ENCODE measurements at regions not wholly inside any gene's neighbourhood (a gene's known extent, or its start where the extent isn't known, plus 50 kb on each side); places are given as distances from the start of the nearest gene placed in this dataset.

DNA sequence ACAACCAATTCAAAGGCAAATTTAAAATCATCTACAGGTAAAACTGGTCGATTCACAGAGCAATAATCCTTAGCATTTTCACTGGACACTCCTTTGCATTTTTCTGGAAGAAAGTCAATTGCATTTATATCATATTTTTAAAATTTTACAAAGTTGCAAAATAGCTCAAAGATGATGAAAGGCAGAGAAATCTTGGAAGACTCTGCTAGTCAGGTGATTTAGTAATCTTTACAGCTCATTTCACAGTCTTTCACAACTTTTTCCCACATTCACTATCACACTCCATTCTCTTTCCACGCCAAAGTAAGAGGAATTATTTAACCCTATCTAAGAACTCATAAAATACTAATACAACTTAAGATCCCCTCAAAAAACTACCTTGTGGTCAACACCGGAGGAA is 1063.8 kb downstream of the EFNB2 start:
- Histone ChIP-seq H3K79me2 (ENCODE audit: insufficient read depth, low read length) (no peaks in the 10 kb centered on the region), H3K9me2 (ENCODE audit: low read depth, low read length) (no peaks in the 10 kb centered on the region), H3K9me3 (ENCODE audit: low read length) (no peaks in the 10 kb centered on the region), H3K27me3 (ENCODE audit: insufficient read depth, low read length) (no peaks in the 10 kb centered on the region), H4K20me1 (ENCODE audit: insufficient read depth, low read length) (no peaks in the 10 kb centered on the region), H3K9ac (ENCODE audit: low read length) (no peak overlapping the region), H3K4me1 (ENCODE audit: insufficient read depth, low read length, severe bottlenecking) (no peaks in the 10 kb centered on the region), H3F3A (ENCODE audit: insufficient read depth, low read length) (no peaks in the 10 kb centered on the region), H3K36me3 (ENCODE audit: insufficient read depth, low read length) (no peaks in the 10 kb centered on the region), H2AFZ (ENCODE audit: low read length) (no peak overlapping the region), H3K4me2 (ENCODE audit: low read length) (no peak overlapping the region), H3K4me3 (ENCODE audit: low read depth, low read length, poor library complexity, severe bottlenecking) (no peak overlapping the region), H3K27ac (ENCODE audit: low read depth, low read length, poor library complexity, severe bottlenecking) (no peak overlapping the region)
- no peak for TF ChIP-seq EZH2 (IDR thresholded peaks at IDR 0.05; ENCODE audit: borderline replicate concordance, low read length)
- TF ChIP-seq, protein P1, sequence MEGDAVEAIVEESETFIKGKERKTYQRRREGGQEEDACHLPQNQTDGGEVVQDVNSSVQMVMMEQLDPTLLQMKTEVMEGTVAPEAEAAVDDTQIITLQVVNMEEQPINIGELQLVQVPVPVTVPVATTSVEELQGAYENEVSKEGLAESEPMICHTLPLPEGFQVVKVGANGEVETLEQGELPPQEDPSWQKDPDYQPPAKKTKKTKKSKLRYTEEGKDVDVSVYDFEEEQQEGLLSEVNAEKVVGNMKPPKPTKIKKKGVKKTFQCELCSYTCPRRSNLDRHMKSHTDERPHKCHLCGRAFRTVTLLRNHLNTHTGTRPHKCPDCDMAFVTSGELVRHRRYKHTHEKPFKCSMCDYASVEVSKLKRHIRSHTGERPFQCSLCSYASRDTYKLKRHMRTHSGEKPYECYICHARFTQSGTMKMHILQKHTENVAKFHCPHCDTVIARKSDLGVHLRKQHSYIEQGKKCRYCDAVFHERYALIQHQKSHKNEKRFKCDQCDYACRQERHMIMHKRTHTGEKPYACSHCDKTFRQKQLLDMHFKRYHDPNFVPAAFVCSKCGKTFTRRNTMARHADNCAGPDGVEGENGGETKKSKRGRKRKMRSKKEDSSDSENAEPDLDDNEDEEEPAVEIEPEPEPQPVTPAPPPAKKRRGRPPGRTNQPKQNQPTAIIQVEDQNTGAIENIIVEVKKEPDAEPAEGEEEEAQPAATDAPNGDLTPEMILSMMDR (IDR thresholded peaks at IDR 0.05; ENCODE audit: low read length) = no peak

DNA sequence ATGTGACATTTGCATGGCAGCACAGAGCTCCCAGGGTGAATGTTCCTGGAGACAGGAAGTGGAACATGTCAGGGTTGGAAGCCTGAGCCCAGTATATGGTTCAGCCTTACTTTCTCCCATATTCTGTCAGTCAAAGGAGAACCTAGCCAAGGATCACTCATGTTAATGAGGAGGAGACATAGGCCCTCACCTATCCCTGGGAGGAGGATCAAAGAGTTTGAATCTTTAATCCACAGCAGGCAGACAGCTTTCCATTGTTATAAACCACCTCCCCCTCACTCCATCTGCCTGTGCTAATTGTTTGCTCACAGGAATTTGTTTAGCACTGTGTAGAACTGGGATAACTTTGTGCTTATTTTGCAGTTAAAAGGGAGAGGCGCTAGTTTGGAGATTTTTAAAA is 1069.1 kb downstream of the EFNB2 start:
- H3K9me2 ChIP-seq (ENCODE audit: low read depth, low read length) = no peaks in the 10 kb centered on the region
- no peak overlapping the region for H3K4me3 ChIP-seq (ENCODE audit: low read depth, low read length, poor library complexity, severe bottlenecking)
- H3F3A ChIP-seq (ENCODE audit: insufficient read depth, low read length) = no peaks in the 10 kb centered on the region
- no peaks in the 10 kb centered on the region for H3K79me2 ChIP-seq (ENCODE audit: insufficient read depth, low read length)
- no peaks in the 10 kb centered on the region for H4K20me1 ChIP-seq (ENCODE audit: insufficient read depth, low read length)
- H3K4me1 ChIP-seq (ENCODE audit: insufficient read depth, low read length, severe bottlenecking) = no peaks in the 10 kb centered on the region
- H3K9ac ChIP-seq (ENCODE audit: low read length) = no peak overlapping the region
- H3K27me3 ChIP-seq (ENCODE audit: insufficient read depth, low read length) = no peaks in the 10 kb centered on the region
- no peaks in the 10 kb centered on the region for H3K9me3 ChIP-seq (ENCODE audit: low read length)
- TF ChIP-seq, protein P1 (IDR thresholded peaks at IDR 0.05; ENCODE audit: low read length) = no peak
- no peak for TF ChIP-seq EZH2 (IDR thresholded peaks at IDR 0.05; ENCODE audit: borderline replicate concordance, low read length)
- H3K4me2 ChIP-seq (ENCODE audit: low read length) = no peak overlapping the region
- no peak overlapping the region for H2AFZ ChIP-seq (ENCODE audit: low read length)
- no peak overlapping the region for H3K27ac ChIP-seq (ENCODE audit: low read depth, low read length, poor library complexity, severe bottlenecking)
- H3K36me3 ChIP-seq (ENCODE audit: insufficient read depth, low read length) = no peaks in the 10 kb centered on the region

DNA sequence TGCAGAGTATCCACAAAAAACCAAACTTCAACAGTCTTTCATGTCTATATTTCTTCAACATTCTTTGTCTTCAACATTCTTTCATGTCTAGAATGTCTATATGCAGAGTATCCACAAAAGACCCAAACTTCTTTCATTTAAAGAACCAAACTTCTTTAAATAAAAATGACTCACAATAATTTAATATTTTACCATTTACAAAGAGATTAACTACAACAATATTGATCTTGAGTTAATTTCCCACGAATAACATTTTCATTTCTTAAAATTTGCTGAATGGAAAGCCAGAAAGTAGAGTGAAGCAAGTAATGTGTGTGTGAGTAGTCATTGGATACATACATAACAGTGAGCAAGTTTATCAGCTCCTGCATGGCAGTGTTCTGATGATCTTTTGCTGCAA is 1069.7 kb downstream of the EFNB2 start, which contains the start of gene DAOA:
DAOA (plus strand) TSS at position 301 of the 400 bp plus-strand sequence.
- H3K9ac ChIP-seq (ENCODE audit: low read length) = no peak within 1 kb of the TSS
- H3K27me3 ChIP-seq (ENCODE audit: insufficient read depth, low read length) = no peaks in the 10 kb centered on the region
- H2AFZ ChIP-seq (ENCODE audit: low read length) = no peak within 1 kb of the TSS
- H3K4me1 ChIP-seq (ENCODE audit: insufficient read depth, low read length, severe bottlenecking) = no peaks in the 10 kb centered on the region
- no peak within 1 kb of the TSS for H3K27ac ChIP-seq (ENCODE audit: low read depth, low read length, poor library complexity, severe bottlenecking)
- H3K79me2 ChIP-seq (ENCODE audit: insufficient read depth, low read length) = no peaks in the 10 kb centered on the region
- no peaks in the 10 kb centered on the region for H3K36me3 ChIP-seq (ENCODE audit: insufficient read depth, low read length)
- no peak for TF ChIP-seq EZH2 (IDR thresholded peaks at IDR 0.05; ENCODE audit: borderline replicate concordance, low read length)
- TF ChIP-seq, protein P1 (IDR thresholded peaks at IDR 0.05; ENCODE audit: low read length) = no peak
- H3K9me3 ChIP-seq (ENCODE audit: low read length) = no peaks in the 10 kb centered on the region
- no peaks in the 10 kb centered on the region for H3K9me2 ChIP-seq (ENCODE audit: low read depth, low read length)
- no peak within 1 kb of the TSS for H3K4me3 ChIP-seq (ENCODE audit: low read depth, low read length, poor library complexity, severe bottlenecking)
- H3K4me2 ChIP-seq (ENCODE audit: low read length) = no peak within 1 kb of the TSS
- H3F3A ChIP-seq (ENCODE audit: insufficient read depth, low read length) = no peaks in the 10 kb centered on the region
- no peaks in the 10 kb centered on the region for H4K20me1 ChIP-seq (ENCODE audit: insufficient read depth, low read length)
